CD4-positive, alpha-beta T cell treated with Interleukin-17A for 1 hour (primary cell): ENCODE measurements at regions not wholly inside any gene's neighbourhood (a gene's known extent, or its start where the extent isn't known, plus 50 kb on each side); places are given as distances from the start of the nearest gene placed in this dataset.

ENCODE experiments used
- DNase-seq: peaks from one replicate; pipeline ENCODE4 v3.0.0-alpha.2; 2020

DNA sequence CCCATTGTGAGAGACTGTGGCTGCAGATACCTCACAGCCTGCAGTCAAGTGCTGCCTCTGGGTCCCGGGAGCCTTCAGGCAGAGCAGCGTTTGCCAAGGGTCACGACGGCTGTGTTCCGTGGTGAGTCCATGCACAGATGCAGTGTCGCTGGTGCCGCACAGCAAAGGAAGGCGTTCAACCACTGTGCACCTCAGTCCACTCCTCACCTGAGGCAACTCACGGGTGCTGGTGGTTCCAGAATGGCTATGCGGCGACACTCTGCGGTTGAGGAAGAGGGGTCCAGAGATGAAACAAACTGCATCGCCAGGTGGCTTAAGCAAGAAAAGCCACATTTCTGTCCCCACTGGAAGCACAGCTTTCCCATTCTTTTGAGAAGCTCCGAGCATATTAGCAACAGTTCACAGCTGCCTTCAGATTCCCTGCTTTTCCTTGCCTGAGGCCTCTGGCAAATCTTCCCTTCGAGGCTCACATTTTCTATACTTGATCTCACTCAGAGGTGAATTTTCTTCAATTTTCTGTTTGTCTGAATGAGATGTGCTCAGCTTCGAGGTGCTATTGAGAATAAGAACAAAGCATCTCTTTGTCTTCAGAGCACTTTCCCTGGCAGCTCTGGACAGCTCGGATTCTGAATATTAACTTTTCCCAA, 208.8 kb upstream of the TWIST2 start:
- no peak for DNase-seq

GRCh38 chr2:238640486-238640885, 207.4 kb upstream of the TWIST2 start:
- DNase-seq, result no peak

DNA sequence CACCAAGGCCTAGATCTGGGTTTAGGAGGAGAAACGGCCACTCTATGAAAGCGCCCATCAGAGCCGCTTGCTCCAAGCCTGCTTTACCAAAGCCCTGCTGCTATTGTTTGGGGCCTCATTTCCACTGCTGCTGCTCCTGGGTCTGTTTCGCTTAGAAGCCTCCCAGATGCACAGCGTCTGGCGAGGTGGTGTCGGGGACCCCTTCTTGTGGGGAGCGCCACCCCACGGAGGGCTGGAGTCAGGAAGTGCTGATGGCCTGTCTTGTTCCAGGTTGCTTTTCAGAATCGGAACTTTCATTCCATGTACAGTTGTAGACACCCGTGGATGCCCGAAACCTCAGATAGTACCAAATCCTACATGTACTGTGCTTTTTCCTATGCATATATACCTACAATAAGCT, 204.9 kb upstream of the TWIST2 start:
- DNase-seq, result no peak

DNA sequence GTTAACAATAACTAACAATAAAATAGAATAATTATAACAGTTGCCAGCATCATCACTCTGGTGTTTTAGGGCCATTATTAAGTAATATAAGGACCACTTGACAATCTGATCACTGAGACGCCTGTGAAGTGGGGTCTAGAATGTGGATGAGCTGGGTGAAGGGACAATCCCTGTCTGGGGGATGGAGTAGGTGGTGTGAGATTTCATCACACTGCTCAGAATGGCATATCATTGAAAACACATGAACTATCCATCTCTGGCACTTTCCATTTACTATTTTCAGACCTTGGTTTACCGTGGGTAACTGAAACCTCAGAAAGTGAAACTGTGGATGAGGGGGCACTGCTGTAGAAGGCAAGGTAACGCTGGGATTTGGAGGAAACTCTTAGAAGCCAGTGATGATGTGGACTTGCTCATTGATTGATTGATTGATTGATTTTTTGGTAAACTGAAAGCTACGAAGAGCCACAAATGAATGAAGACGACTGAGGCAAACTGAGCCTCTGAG, 204.4 kb upstream of the TWIST2 start:
- no peak for DNase-seq

DNA sequence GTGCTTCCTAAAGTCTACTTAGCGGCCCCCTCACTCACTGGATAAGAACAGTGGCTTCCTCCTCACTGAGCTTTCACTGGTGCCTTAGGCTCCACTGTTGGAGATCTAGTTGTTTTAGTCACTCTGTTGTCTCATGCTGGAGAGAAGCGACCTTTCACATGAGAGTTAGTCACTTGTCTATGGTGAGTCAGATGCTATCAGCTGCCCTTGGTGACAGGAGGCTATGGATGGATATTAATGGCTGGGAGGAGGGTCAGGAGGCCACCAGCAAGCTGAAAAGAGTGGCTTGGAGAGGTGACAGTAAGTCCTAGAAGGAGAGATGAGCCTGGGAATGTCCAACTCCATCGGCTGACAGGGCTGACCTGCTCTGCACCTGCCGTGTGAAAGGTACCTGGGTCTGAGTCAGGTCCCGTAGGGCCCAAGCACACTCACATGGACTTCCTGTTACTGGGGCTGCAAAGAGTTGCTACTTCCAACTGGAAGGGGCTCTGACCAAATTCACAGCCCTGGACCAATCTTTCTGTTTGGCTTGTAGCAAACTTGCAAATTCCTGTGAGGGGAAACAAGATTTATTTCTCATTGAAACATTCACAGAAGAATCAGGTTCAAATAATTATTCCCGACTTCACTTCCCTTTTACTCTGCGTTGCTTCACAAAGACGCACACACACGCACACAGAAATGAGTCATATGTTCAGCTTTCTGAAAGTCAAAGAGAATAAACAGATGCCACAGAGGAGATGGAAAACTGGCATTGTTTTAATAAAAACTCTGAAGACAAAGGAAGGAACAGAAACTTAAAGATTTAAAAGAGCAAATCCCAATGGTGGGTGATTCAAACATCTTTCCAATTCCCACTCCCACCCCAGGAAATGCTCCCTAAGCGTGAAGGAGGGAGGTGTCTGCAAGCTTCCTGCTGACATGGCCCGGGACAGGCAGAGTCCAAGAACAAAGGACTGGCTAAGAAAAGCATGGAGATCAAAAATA, 203.5 kb upstream of the TWIST2 start:
- DNase-seq, result no peak

DNA sequence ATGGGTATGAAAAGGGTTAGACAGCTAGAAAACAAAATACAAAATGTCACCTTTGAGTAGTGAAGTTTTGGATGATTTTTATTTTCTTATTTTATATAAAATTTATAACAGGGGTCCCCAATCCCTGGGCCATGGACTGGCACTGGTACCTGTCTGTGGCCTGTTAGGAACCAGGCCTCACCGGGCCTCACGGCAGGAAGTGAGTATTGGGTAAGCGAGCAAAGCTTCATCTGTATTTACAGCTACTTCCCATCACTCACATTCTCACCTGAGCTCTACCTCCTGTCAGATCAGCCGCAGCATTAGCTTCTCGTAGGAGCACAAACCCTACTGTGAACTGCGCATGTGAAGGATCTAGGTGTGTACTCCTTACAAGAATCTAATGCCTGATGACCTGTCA, 202.8 kb upstream of the TWIST2 start:
- no peak for DNase-seq

GRCh38 chr2:238645716-238646115, 202.2 kb upstream of the TWIST2 start:
- no peak for DNase-seq

- no peak for DNase-seq
These were observed 201.6 kb upstream of the TWIST2 start for GRCh38 chr2:238646281-238646680.

GRCh38 chr2:238646803-238647202, 201.1 kb upstream of the TWIST2 start:
- no peak for DNase-seq

GRCh38 chr2:238649123-238649522, 198.8 kb upstream of the TWIST2 start:
- no peak for DNase-seq

- DNase-seq, result no peak
These were observed 197.9 kb upstream of the TWIST2 start for GRCh38 chr2:238649936-238650518.

- DNase-seq, result no peak
These were observed 197.3 kb upstream of the TWIST2 start for GRCh38 chr2:238650536-238650935.

GRCh38 chr2:238651306-238652052, 196.4 kb upstream of the TWIST2 start:
- DNase-seq, result no peak

GRCh38 chr2:238652053-238652770, 195.7 kb upstream of the TWIST2 start:
- DNase-seq, result no peak

DNA sequence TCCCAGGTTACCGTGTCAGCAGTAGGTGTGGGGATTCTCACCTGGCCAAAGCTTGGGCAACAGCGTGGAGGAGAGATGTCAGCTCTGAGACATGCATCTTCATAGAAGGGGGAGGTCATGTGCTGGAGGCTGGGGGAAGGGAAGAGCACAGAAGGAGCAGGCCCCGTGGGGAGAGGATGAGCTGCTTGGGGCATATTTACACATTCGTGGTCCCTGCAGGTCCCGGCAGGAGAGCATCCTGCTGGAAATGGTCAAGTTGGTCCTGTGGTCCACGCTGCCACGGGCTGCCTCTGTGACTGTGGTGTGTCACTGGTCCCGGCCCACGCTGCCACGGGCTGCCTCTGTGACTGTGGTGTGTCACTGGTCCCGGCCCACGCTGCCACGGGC, 195.1 kb upstream of the TWIST2 start:
- no peak for DNase-seq

DNA sequence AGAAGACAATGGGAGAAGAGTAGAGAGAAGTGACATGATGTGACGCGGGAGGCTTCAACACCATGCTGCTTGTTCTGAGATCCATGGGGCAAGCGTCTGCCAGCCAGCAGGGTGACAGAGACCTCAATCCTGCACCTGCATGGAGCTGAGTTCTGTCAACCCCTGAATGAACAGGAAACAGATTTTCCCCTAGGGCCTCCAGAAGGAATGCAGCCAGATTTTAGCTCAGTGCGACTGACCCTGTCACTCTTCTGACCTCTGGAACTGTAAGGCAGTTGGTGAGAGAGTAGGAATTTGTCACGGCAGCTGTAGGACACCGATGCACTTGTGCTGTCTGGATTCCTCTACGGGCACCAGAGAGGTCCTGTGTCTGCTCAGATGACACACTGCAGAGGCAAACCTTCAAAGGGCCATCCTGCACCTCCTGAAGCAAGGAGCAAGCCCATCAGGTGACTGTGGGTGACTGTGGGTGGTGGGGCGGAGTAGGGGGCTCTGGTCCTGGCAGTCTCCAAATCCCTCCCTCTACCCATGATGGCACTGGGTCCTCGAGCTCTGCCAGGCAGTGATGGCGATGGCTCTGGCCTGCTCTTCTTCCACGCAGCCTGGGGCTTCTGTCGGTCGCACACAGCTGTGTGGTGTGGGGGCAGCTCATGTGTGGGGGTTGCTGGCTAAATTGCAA, 194.3 kb upstream of the TWIST2 start:
- no peak for DNase-seq

DNA sequence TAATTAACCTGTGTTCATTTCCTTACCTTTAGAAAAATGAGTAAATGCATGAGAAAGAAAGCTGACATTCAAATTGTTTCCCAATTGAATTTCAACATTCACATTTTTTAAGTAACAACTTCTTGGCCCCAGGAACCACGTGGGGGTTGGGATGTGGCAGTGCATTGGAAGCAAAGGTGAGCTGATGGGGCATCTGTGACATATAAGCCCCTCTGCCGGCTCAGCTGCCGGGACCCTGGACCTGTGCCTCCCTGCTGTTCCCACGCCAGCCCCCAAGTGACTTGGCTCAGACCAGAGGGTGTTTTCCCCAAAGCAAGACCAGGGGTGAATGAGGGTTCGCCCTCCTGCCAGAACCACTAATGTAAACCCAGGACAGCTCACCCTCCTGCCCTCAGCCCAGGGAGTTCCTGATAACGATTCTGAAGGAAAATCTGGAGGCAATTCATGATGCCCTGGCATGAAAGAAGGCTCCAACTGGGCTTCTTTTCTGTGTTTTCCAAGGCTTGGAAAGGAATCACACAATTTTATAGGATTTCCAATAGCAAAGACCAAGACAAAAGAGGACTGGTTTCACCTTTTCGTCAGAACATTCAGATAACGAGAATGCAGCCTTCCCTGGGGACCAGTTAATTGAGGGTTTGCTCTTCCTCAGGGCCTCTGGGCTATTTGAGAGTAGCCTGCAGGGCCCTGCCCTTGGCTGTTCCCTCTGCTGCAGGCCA, 193.2 kb upstream of the TWIST2 start:
- DNase-seq, result no peak

DNA sequence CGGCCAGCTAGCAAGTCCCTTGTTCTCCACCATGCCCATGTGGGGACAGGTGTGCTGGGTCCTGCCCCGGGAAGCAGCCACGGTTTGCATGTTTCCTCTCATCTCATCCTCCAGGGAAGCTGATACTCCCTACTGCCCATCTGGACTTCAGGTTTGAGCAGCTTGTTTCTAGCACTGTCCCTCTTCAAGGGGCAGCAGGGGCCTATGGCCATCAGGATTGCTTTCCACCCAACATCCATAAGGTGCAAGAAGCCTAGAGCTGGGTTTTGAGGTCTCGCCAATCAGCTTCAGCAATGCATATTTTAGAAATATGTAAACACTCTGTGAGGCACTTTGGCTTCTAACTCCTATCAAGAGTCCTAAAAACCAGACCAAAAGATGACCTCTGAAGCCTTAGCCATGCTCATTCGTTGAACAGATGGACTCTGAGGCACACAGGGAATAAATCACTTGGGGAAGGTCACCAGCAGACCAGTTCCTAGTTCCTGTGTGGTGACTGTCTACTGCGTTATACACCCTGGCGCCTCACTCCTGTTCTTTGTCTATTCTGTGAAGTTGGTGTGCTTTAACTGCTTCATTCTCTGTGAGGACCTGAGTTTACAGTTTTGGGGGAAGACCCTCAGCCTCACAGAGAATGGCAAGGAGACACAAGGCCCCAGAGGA, 192.6 kb upstream of the TWIST2 start:
- no peak for DNase-seq

DNA sequence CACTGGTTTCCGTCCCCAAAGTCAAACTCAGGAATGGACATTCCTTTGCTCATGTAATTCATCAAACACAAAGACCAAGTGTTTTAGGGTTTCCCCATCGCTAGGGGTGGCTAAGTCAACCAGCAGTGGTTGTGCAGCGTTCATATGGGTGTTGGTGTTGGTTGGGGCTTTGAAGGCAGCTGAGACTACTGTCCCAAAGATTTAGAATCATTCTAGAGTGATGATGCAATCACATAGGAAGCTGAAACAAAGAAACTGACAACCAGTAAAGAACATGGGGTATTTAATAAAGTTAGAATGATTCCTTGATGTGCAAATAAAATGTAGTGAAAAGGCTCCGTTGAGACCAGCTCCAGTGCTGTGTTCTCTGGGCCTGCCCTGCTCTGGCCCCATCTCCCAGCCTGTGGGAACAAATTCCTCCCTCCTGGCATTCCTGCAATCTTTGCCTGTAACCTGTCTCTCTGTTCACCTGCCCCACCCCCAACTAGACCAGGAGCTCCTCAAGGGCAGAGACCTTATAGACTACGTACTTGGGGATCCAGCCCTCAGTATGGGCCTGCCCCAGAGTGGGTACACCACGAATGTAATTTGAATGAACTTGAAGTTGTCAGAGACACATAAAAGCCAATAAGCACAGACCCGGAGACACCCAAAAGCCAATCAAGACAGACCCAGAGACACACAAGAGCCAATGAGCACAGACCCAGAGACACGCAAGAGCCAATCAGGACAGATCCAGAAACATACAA, 191.7 kb upstream of the TWIST2 start:
- DNase-seq, result no peak
